ENCODE measurements at regions not wholly inside any gene's neighbourhood (a gene's known extent, or its start where the extent isn't known, plus 50 kb on each side); places are given as distances from the start of the nearest gene placed in this dataset.

DNA sequence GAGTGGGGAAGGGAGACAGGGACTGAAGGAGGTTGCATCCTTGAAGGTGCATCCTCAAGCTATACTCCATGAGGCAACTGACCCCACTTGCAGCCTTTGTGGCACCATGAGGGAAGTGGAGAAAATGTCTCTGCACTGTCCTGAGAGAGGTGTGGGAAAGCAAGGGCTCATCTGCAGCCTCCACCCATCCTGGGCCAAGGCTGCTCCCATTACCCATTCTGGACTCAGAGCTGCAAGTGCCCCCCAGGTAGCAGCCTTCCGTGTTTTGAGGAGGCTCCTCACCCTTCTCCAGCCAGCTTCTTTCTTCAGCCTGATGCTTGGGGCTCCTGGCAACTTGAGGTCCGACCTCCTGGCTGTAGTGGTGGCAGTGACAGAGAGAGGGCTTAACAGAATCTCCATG, 294.6 kb downstream of the CDH26 start:
- no peak overlapping the region for H3K27ac ChIP-seq
- H3K4me1 ChIP-seq (ENCODE audit: control insufficient read depth in 1 of 2, insufficient read depth in 1 of 2, low read depth in 1 of 2, low read length in 1 of 2) = peaks cover 0 to 8% of the 10 kb centered on the region in 2 experiments
- H3K36me3 ChIP-seq = peaks cover 20% of the 10 kb centered on the region
- no peaks in the 10 kb centered on the region for H3K9me3 ChIP-seq
- TF ChIP-seq, protein P1, sequence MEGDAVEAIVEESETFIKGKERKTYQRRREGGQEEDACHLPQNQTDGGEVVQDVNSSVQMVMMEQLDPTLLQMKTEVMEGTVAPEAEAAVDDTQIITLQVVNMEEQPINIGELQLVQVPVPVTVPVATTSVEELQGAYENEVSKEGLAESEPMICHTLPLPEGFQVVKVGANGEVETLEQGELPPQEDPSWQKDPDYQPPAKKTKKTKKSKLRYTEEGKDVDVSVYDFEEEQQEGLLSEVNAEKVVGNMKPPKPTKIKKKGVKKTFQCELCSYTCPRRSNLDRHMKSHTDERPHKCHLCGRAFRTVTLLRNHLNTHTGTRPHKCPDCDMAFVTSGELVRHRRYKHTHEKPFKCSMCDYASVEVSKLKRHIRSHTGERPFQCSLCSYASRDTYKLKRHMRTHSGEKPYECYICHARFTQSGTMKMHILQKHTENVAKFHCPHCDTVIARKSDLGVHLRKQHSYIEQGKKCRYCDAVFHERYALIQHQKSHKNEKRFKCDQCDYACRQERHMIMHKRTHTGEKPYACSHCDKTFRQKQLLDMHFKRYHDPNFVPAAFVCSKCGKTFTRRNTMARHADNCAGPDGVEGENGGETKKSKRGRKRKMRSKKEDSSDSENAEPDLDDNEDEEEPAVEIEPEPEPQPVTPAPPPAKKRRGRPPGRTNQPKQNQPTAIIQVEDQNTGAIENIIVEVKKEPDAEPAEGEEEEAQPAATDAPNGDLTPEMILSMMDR (IDR thresholded peaks at IDR 0.05) = no peak
- no peak overlapping the region for H3K4me3 ChIP-seq (ENCODE audit: low read depth in 1 of 2, low read length in 1 of 2)
- no peaks in the 10 kb centered on the region for H3K27me3 ChIP-seq

GRCh38 chr20:60253471-60253870, 295.2 kb downstream of the CDH26 start:
- Histone ChIP-seq H3K4me1 (ENCODE audit: control insufficient read depth in 1 of 2, insufficient read depth in 1 of 2, low read depth in 1 of 2, low read length in 1 of 2) (peaks cover 0 to 8% of the 10 kb centered on the region in 2 experiments), H3K4me3 (ENCODE audit: low read depth in 1 of 2, low read length in 1 of 2) (no peak overlapping the region), H3K27ac (no peak overlapping the region), H3K27me3 (no peaks in the 10 kb centered on the region), H3K9me3 (no peaks in the 10 kb centered on the region), H3K36me3 (peaks cover 17% of the 10 kb centered on the region)
- TF ChIP-seq, protein P1 (IDR thresholded peaks at IDR 0.05) = no peak

GRCh38 chr20:60254901-60255411, 296.7 kb downstream of the CDH26 start:
- Histone ChIP-seq H3K4me3 (ENCODE audit: low read depth in 1 of 2, low read length in 1 of 2) (no peak overlapping the region), H3K9me3 (no peaks in the 10 kb centered on the region), H3K27me3 (no peaks in the 10 kb centered on the region), H3K4me1 (ENCODE audit: control insufficient read depth in 1 of 2, insufficient read depth in 1 of 2, low read depth in 1 of 2, low read length in 1 of 2) (peaks cover 2 to 8% of the 10 kb centered on the region in 2 experiments), H3K27ac (no peak overlapping the region), H3K36me3 (peaks cover 10% of the 10 kb centered on the region)
- TF ChIP-seq, protein P1 (IDR thresholded peaks at IDR 0.05) = no peak

DNA sequence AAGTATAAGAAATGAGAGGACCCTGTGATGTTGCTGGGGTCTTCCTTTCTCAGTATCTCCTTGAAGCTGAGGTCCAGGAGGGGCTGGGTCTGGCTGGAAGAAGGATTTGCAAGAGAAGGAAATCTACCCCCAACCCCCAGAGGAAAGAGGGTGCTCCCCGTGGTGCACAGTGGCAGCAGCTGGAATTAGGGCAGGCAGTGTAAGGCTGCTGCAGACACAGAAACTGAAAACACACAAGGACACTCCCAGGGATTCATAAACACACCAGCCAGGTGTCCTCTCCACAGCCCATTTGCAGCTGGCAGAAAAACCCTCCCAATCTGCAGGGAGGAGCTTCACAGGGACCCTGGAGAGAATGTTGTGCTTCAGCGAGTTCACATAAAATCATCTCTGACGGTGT, 297.2 kb downstream of the CDH26 start:
- no peak overlapping the region for H3K27ac ChIP-seq
- no peaks in the 10 kb centered on the region for H3K9me3 ChIP-seq
- TF ChIP-seq, protein P1 (IDR thresholded peaks at IDR 0.05) = no peak
- no peaks in the 10 kb centered on the region for H3K27me3 ChIP-seq
- peaks cover 2 to 6% of the 10 kb centered on the region in 2 experiments for H3K4me1 ChIP-seq (ENCODE audit: control insufficient read depth in 1 of 2, insufficient read depth in 1 of 2, low read depth in 1 of 2, low read length in 1 of 2)
- peaks cover 10% of the 10 kb centered on the region for H3K36me3 ChIP-seq
- H3K4me3 ChIP-seq (ENCODE audit: low read depth in 1 of 2, low read length in 1 of 2) = no peak overlapping the region

DNA sequence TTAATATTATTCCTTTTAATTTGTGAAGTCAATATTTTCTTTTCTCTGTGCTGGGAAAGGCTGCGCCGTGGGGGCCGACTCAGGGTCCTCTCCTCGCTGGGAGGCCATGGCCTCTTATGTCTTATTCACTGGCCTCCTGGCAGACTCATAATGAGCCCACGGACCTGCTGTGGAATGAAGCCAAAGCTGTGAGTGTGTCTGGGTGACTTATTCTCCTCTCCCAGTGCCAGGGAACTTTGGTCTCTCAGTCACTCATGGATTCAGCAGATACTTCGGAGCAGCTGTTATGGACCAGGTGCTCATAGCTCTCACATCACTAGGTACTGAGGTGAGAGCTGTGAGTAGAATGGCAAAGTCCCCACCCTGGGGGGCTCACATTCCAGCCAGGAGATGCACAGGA, 297.6 kb downstream of the CDH26 start:
- H3K27ac ChIP-seq = no peak overlapping the region
- peaks cover 6 to 7% of the 10 kb centered on the region in 2 experiments for H3K4me1 ChIP-seq (ENCODE audit: control insufficient read depth in 1 of 2, insufficient read depth in 1 of 2, low read depth in 1 of 2, low read length in 1 of 2)
- H3K4me3 ChIP-seq (ENCODE audit: low read depth in 1 of 2, low read length in 1 of 2) = no peak overlapping the region
- TF ChIP-seq, protein P1 (IDR thresholded peaks at IDR 0.05) = no peak
- no peaks in the 10 kb centered on the region for H3K9me3 ChIP-seq
- no peaks in the 10 kb centered on the region for H3K27me3 ChIP-seq
- H3K36me3 ChIP-seq = peaks cover 10% of the 10 kb centered on the region

GRCh38 chr20:60256811-60257210, 298.6 kb downstream of the CDH26 start:
- TF ChIP-seq, protein P1 (IDR thresholded peaks at IDR 0.05) = no peak
- Histone ChIP-seq H3K9me3 (no peaks in the 10 kb centered on the region), H3K4me3 (ENCODE audit: low read depth in 1 of 2, low read length in 1 of 2) (no peak overlapping the region), H3K27ac (no peak overlapping the region), H3K36me3 (peaks cover 10% of the 10 kb centered on the region), H3K4me1 (ENCODE audit: control insufficient read depth in 1 of 2, insufficient read depth in 1 of 2, low read depth in 1 of 2, low read length in 1 of 2) (peaks cover 16 to 17% of the 10 kb centered on the region in 2 experiments), H3K27me3 (no peaks in the 10 kb centered on the region)
